Stomach (tissue), 8 donors: ENCODE measurements at regions not wholly inside any gene's neighbourhood (a gene's known extent, or its start where the extent isn't known, plus 50 kb on each side); places are given as distances from the start of the nearest gene placed in this dataset.

Source experiments
- DNase-seq, 2 donors: peaks; one replicate each; pipeline versions ENCODE4 v3.0.0 to v3.0.0-alpha.2; 2013 to 2019
- H3K27ac ChIP-seq, 5 donors: fragments of 200-600 bp in 4 of 5; sonication (generic) in 4 of 5; one replicate each; pipeline ENCODE4 v1.5.1; 2013 to 2019; ENCODE audit warnings: mild to moderate bottlenecking in 1 of 5, moderate library complexity in 1 of 5
- H3K27me3 ChIP-seq, 3 donors: fragments of 200-600 bp; sonication (generic); one replicate each; pipeline ENCODE4 v1.5.1; 2017 to 2019; ENCODE audit warnings: mixed run types in 1 of 3
- H3K36me3 ChIP-seq, 4 donors: fragments of 200-600 bp; sonication (generic); 1 replicate in 3 of 4; 2 replicates in 1 of 4; pipeline ENCODE4 v1.5.1; 2016 to 2019
- H3K4me1 ChIP-seq, 4 donors: fragments of 200-600 bp; sonication (generic); one replicate each; pipeline ENCODE4 v1.5.1; 2016 to 2019
- H3K4me3 ChIP-seq, 4 donors: fragments of 200-600 bp; sonication (generic) in 3 of 4; one replicate each; pipeline ENCODE4 v1.5.1; 2016 to 2019; ENCODE audit warnings: mild to moderate bottlenecking in 1 of 4
- H3K9me3 ChIP-seq, 4 donors: fragments of 200-600 bp; sonication (generic); one replicate each; pipeline ENCODE4 v1.5.1; 2016 to 2019
- CTCF ChIP-seq, 7 experiments: fragments of 450-650 bp in 4 of 7; fragments of 200-600 bp in 3 of 7; sonication (generic) in 3 of 7; IDR thresholded peaks; one replicate each; pipeline ENCODE4 v1.5.1; 2016 to 2019; ENCODE audit warnings: antibody characterized with exemption in 7 of 7, control low read depth in 2 of 7, mild to moderate bottlenecking in 1 of 7
- EP300 ChIP-seq: sonication (generic); formaldehyde crosslinking; IDR thresholded peaks from one replicate; pipeline ENCODE4 v1.6.1; 2017; ENCODE audit warnings: antibody characterized with exemption
- POLR2A ChIP-seq, 4 donors: fragments of 450-650 bp; IDR thresholded peaks; one replicate each; pipeline ENCODE4 v1.6.1; 2016; ENCODE audit warnings: antibody characterized with exemption in 4 of 4, control low read depth in 2 of 4, mild to moderate bottlenecking in 1 of 4, moderate library complexity in 1 of 4
- POLR2AphosphoS5 ChIP-seq, 3 donors: sonication (generic); formaldehyde crosslinking; IDR thresholded peaks; one replicate each; pipeline ENCODE4 v1.6.1; 2016; ENCODE audit warnings: antibody characterized with exemption in 3 of 3
- WGBS, 5 donors: extraction: QIAGEN DNeasy Blood & Tissue Kit in 3 of 5; methylation state at CpG; one replicate each; pipeline versions ENCODE4 v1.1.5 to v1.1.7; 2013 to 2018; 5-methylcytosine and 5-hydroxymethylcytosine counted together
- intact Hi-C: fragments of 100-400 bp; cut with DNase I; formaldehyde crosslinking; loops from one replicate; pipeline ENCODE4 v1.15.1; 2023; ENCODE audit warnings: low total_unique reads
- donor health status: healthy with polysubstance abuse.
- donor health status: Bipolar disorder and iron deficiency.
- donor health status: healthy.

DNA sequence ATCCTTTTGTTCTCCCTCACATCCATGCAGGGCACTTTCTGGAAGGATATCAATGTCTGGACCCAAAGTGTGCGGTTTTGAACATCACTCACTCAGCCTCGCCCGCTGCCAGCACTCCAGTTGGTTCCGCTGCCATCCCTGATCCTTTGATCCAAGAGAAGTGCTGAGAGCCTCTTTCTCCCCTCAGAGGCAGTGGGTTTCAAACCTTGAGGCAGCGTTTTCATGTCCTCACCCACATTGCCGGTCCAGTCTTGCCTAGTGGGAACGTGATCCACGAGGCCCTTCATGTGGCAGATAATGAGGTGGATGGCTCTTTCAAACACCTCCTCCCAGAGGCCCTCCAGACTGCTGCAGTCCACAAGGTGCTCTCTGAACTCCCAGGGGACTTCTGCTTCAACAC lies 122.2 kb downstream of the ACTL8 start:
- TF ChIP-seq POLR2A (IDR thresholded peaks at IDR 0.05) = no peak
- no peak for TF ChIP-seq EP300
- no peak for TF ChIP-seq CTCF (IDR thresholded peaks at IDR 0.05)
- TF ChIP-seq POLR2AphosphoS5 (IDR thresholded peaks at IDR 0.05) = no peak
- 76 to 86% (median 77%) methylated on average over 8 of the region's 8 CpGs for WGBS, 5 donors

GRCh38 chr1:17877896-17878295 lies 122.8 kb downstream of the ACTL8 start:
- Histone ChIP-seq H3K27me3 (peaks cover 0 to 4% (median 0%) of the 10 kb centered on the region in 3 donors), H3K4me3 (no peak overlapping the region), H3K36me3 (no peaks in the 10 kb centered on the region), H3K4me1 (peaks cover 0 to 12% (median 5%) of the 10 kb centered on the region in 4 donors), H3K9me3 (no peaks in the 10 kb centered on the region), H3K27ac (no peak overlapping the region)
- TF ChIP-seq CTCF (IDR thresholded peaks at IDR 0.05) (no peak), EP300 (no peak), POLR2AphosphoS5 (IDR thresholded peaks at IDR 0.05) (no peak), POLR2A (IDR thresholded peaks at IDR 0.05) (no peak)
- DNase-seq = no peak
- intact Hi-C loops = no loop called here
- 66 to 69% (median 67%) methylated on average over 7 of the region's 7 CpGs for WGBS, 5 donors

More for the DNA sequence above, 122.2 kb downstream of the ACTL8 start:
- intact Hi-C loops = no loop called here
- Histone ChIP-seq H3K4me3 (no peak overlapping the region), H3K27ac (no peak overlapping the region), H3K4me1 (peaks cover 0 to 12% (median 5%) of the 10 kb centered on the region in 4 donors), H3K36me3 (no peaks in the 10 kb centered on the region), H3K9me3 (no peaks in the 10 kb centered on the region), H3K27me3 (peaks cover 0 to 4% (median 0%) of the 10 kb centered on the region in 3 donors)
- no peak for DNase-seq

- WGBS, 5 donors = 25 to 51% (median 47%) methylated on average over 3 of the region's 3 CpGs
- H3K4me3 ChIP-seq = no peak overlapping the region
- no peaks in the 10 kb centered on the region for H3K36me3 ChIP-seq
- H3K27ac ChIP-seq = peak overlapping the region in 2 of 5 donors; percentile 41 to 62
- H3K4me1 ChIP-seq = peaks cover 0 to 12% (median 5%) of the 10 kb centered on the region in 4 donors
- peak in 1 of 3 donors; percentile 57 for TF ChIP-seq POLR2AphosphoS5 (IDR thresholded peaks at IDR 0.05)
- TF ChIP-seq CTCF (IDR thresholded peaks at IDR 0.05) = no peak
- no peaks in the 10 kb centered on the region for H3K9me3 ChIP-seq
- H3K27me3 ChIP-seq = peaks cover 0 to 4% (median 0%) of the 10 kb centered on the region in 3 donors
- DNase-seq = peak in 1 of 2 donors; percentile 28
- intact Hi-C loops = no loop called here
Measured at GRCh38 chr1:17878837-17879236, 123.7 kb downstream of the ACTL8 start.

GRCh38 chr1:17880449-17880848 lies 125.3 kb downstream of the ACTL8 start:
- H3K4me3 ChIP-seq = no peak overlapping the region
- no peaks in the 10 kb centered on the region for H3K4me1 ChIP-seq
- TF ChIP-seq CTCF (IDR thresholded peaks at IDR 0.05) (no peak), POLR2A (IDR thresholded peaks at IDR 0.05) (no peak), POLR2AphosphoS5 (IDR thresholded peaks at IDR 0.05) (no peak), EP300 (no peak)
- H3K27me3 ChIP-seq = peaks cover 0 to 4% (median 0%) of the 10 kb centered on the region in 3 donors
- 78 to 84% (median 83%) methylated on average over 10 of the region's 10 CpGs for WGBS, 5 donors
- H3K9me3 ChIP-seq = no peaks in the 10 kb centered on the region
- no peaks in the 10 kb centered on the region for H3K36me3 ChIP-seq
- no peak for DNase-seq
- H3K27ac ChIP-seq = no peak overlapping the region
- intact Hi-C loops = no loop called here
